GM12874 (cell line): ENCODE measurements at regions not wholly inside any gene's neighbourhood (a gene's known extent, or its start where the extent isn't known, plus 50 kb on each side); places are given as distances from the start of the nearest gene placed in this dataset.
A peak's percentile ranks its signal among the peaks of the same experiment; 100 is the strongest.

Source experiments
- TF ChIP-seq, protein P1 (sequence below): IDR thresholded peaks from 2 replicates; pipeline ENCODE4 v1.5.1; 2011; ENCODE audit warnings: low read depth, mild to moderate bottlenecking, control low read depth, low read length, moderate library complexity; ENCODE audit not compliant: insufficient read depth

DNA sequence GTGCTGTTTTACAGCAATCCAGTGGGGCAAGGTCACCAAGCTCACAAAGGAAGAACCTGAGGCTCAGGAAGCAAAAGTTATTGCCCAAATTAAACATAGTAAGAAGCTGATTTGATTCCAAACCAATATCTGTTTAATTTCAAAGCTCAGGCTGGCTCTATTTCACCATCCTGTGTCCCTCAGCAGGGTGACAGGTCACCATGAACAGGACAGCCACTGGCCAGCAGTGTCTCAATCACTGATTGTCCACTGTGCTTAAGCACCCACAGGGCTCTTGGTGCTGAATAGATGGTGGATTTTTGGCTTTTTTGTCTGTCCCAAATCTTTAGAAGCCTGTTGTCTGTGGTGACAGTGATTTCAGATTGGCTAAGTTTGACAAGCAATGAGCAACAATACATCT is 146.4 kb upstream of the ZNF32 start:
- TF ChIP-seq, protein P1, sequence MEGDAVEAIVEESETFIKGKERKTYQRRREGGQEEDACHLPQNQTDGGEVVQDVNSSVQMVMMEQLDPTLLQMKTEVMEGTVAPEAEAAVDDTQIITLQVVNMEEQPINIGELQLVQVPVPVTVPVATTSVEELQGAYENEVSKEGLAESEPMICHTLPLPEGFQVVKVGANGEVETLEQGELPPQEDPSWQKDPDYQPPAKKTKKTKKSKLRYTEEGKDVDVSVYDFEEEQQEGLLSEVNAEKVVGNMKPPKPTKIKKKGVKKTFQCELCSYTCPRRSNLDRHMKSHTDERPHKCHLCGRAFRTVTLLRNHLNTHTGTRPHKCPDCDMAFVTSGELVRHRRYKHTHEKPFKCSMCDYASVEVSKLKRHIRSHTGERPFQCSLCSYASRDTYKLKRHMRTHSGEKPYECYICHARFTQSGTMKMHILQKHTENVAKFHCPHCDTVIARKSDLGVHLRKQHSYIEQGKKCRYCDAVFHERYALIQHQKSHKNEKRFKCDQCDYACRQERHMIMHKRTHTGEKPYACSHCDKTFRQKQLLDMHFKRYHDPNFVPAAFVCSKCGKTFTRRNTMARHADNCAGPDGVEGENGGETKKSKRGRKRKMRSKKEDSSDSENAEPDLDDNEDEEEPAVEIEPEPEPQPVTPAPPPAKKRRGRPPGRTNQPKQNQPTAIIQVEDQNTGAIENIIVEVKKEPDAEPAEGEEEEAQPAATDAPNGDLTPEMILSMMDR = no peak

DNA sequence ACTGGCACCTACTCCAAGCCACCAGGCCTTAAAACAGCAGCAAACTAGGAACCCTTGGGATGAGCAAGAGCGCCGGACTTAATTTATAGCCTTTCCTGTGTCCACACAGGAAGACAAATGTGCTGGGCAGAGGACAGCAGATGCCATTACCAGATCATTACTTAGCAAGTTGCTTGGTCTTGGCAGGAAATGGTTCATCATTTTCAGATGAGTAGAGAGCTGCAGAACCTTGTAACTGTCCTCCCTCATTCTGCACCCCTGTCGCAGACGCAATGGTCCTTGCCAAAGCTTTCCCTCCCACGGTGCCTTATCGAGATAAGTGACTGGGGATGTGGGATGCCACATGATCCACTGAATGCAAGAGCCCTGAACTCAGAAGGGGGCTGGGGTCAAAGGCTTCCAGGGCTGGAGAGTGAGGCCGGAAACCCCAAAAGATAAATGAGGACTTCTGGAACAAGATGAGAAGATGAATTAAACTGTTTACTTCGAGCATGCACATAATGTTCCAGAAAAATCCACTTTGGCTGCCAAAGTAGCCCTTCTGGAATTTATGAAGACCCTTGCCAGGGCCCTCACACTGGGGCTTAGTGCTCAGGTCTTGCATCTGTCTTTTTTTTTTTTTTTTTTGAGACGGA is 145.6 kb upstream of the ZNF32 start:
- TF ChIP-seq, protein P1 = no peak

- TF ChIP-seq, protein P1 = no peak
These were observed 145.0 kb upstream of the ZNF32 start for GRCh38 chr10:43793704-43794103.

- TF ChIP-seq, protein P1 = no peak
These were observed 141.5 kb upstream of the ZNF32 start for GRCh38 chr10:43790147-43790546.

DNA sequence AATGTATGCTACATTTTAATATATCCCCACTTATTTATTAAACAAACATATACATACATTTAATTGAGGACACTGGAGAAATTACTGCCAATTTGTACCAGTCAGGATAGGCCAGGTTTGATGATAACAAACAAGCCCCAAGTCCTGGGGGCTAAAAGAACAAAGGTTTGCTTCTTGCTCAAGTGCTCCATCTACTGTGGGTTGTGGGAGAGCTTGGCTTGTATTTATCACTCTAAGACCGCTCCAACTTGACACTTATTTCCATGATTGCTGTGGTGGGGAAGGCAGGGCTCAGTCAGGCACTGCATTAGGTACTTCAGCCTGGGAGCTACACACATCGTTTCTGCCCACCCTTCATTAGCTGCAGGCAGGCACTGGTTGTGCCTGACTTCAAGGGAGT is 136.6 kb upstream of the ZNF32 start:
- TF ChIP-seq, protein P1 = peak; percentile 5; the same call in 1 of the 2 replicates

DNA sequence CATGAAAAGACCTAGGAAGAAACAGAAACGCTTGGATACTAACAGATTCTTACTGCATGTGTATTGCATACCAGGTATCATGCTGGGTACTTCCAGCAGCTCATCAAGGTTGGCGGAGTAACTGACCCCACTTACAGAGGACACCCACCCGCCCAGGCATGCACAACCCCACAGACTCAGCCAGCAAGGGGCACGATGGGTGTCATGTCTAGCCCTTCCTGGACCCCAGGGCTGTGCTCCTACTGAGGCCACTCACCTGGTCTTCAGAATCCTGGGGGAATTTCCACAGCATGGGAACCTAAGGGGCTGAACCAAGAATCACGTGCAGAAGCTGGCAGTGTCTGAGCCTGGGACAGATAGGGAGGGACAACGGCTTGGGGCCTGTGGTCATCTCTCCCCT is 134.1 kb upstream of the ZNF32 start:
- TF ChIP-seq, protein P1 = no peak

DNA sequence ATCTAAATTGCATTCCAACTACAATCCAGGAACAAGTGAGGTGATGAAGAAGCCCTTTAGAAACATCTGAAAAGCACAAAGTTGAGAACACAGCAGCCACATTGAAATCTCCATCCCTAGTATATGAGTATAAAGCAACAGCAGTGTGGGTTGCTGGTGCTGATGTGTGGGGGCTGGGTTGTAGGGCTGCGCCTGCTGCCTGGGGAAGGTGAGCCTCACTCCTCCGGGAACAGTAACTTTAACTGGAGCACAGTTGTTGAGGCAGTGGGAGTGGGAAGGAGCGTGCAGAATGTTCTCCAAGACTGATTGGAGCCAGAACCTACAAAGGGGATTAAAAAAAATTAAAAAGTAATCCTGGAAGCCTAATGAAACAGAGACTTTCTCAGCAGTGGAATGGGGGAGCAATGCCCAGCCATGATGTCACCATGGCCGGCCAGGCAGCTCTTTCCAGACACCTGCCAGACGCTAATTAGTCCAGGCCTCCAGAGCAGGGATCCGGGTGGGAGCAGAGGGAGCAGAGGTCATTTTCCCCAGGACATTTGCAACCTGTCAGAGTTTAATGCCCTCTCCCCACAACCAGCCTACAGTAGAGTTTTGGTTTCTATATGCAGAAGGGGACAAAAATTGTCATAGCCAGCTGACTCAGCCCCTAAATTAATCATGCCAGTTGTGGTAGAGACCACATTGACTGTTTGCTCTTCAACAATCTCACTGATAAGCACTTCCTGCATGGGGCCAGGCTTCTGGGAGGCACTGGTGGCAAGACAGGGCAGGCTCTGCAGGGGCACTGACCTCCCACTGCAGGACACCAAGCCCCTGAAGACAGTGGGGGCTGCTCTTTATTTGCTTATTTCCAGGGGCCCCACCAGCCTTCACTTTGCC is 133.0 kb upstream of the ZNF32 start:
- TF ChIP-seq, protein P1 = no peak
